ENCODE measurements at regions not wholly inside any gene's neighbourhood (a gene's known extent, or its start where the extent isn't known, plus 50 kb on each side); places are given as distances from the start of the nearest gene placed in this dataset.

DNA sequence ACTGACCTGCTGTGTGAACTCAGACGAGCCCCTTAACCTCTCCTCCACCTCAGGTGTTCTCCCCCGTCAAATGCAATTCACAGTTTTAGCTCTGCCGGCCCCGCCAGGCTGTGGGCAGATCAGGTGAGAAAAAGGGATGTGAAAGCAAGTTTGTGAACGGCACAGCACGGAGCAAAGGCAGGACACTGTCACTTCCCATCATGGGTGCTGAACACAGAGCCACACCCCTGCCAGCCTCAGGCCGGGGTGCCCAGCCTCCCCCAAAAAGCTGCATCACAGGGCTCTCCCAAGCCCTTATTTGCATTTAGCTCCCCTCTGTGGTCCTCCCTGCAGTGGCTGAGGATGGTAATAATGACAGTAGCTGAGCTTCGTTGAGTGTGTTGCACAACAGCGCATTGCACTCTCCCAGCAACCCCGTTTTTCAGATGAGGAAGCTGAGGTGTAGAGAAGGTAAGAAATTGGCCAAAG, 88.8 kb upstream of the TNRC6C start:
- no peak for TF ChIP-seq ZNF274 (IDR thresholded peaks at IDR 0.05; ENCODE audit: low read length)
- no peak for TF ChIP-seq ZNF274 (tag by site-specific recombination; IDR thresholded peaks at IDR 0.05; ENCODE audit: borderline replicate concordance)
- no peak for TF ChIP-seq ZNF837 (tag by site-specific recombination; IDR thresholded peaks at IDR 0.05)
- TF ChIP-seq, protein P1, sequence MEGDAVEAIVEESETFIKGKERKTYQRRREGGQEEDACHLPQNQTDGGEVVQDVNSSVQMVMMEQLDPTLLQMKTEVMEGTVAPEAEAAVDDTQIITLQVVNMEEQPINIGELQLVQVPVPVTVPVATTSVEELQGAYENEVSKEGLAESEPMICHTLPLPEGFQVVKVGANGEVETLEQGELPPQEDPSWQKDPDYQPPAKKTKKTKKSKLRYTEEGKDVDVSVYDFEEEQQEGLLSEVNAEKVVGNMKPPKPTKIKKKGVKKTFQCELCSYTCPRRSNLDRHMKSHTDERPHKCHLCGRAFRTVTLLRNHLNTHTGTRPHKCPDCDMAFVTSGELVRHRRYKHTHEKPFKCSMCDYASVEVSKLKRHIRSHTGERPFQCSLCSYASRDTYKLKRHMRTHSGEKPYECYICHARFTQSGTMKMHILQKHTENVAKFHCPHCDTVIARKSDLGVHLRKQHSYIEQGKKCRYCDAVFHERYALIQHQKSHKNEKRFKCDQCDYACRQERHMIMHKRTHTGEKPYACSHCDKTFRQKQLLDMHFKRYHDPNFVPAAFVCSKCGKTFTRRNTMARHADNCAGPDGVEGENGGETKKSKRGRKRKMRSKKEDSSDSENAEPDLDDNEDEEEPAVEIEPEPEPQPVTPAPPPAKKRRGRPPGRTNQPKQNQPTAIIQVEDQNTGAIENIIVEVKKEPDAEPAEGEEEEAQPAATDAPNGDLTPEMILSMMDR (tag by site-specific recombination; IDR thresholded peaks at IDR 0.05) = no peak
- no peak for TF ChIP-seq ZFP69B (tag by site-specific recombination; IDR thresholded peaks at IDR 0.05)
- TF ChIP-seq, protein P2, sequence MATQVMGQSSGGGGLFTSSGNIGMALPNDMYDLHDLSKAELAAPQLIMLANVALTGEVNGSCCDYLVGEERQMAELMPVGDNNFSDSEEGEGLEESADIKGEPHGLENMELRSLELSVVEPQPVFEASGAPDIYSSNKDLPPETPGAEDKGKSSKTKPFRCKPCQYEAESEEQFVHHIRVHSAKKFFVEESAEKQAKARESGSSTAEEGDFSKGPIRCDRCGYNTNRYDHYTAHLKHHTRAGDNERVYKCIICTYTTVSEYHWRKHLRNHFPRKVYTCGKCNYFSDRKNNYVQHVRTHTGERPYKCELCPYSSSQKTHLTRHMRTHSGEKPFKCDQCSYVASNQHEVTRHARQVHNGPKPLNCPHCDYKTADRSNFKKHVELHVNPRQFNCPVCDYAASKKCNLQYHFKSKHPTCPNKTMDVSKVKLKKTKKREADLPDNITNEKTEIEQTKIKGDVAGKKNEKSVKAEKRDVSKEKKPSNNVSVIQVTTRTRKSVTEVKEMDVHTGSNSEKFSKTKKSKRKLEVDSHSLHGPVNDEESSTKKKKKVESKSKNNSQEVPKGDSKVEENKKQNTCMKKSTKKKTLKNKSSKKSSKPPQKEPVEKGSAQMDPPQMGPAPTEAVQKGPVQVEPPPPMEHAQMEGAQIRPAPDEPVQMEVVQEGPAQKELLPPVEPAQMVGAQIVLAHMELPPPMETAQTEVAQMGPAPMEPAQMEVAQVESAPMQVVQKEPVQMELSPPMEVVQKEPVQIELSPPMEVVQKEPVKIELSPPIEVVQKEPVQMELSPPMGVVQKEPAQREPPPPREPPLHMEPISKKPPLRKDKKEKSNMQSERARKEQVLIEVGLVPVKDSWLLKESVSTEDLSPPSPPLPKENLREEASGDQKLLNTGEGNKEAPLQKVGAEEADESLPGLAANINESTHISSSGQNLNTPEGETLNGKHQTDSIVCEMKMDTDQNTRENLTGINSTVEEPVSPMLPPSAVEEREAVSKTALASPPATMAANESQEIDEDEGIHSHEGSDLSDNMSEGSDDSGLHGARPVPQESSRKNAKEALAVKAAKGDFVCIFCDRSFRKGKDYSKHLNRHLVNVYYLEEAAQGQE (tag by site-specific recombination; IDR thresholded peaks at IDR 0.05) = no peak
